Colonic mucosa (tissue), 4 donors: ENCODE measurements at regions not wholly inside any gene's neighbourhood (a gene's known extent, or its start where the extent isn't known, plus 50 kb on each side); places are given as distances from the start of the nearest gene placed in this dataset.

Experiments used
- DNase-seq: peaks from one replicate; pipeline ENCODE4 v3.0.0-alpha.2; 2020
- H3K27ac ChIP-seq: fragments of 200-600 bp; one replicate; pipeline ENCODE4 v1.8.0; 2021
- H3K27me3 ChIP-seq: fragments of 200-600 bp; one replicate; pipeline ENCODE4 v1.8.0; 2021
- H3K36me3 ChIP-seq: fragments of 200-600 bp; one replicate; pipeline ENCODE4 v1.8.0; 2021
- H3K4me1 ChIP-seq: fragments of 200-600 bp; one replicate; pipeline ENCODE4 v1.8.0; 2021; ENCODE audit warnings: mild to moderate bottlenecking
- H3K4me3 ChIP-seq: fragments of 200-600 bp; one replicate; pipeline ENCODE4 v1.8.0; 2021
- H3K9ac ChIP-seq, 2 donors: one replicate each; pipeline ENCODE4 v1.7.0; 2013; ENCODE audit warnings: control low read depth in 2 of 2, low read depth in 2 of 2, low read length in 2 of 2
- H3K9me3 ChIP-seq: fragments of 200-600 bp; one replicate; pipeline ENCODE4 v1.8.0; 2021
- intact Hi-C: fragments of 100-400 bp; cut with DNase I; formaldehyde crosslinking; loops from one replicate; pipeline ENCODE4 v1.14.1; 2022
- TF ChIP-seq, protein P1 (sequence below): fragments of 200-600 bp; IDR thresholded peaks from one replicate; pipeline ENCODE4 v1.8.0; 2022; ENCODE audit warnings: antibody characterized with exemption, mild to moderate bottlenecking
- donor health status: healthy.
- donor health status: DM: no; HTN: no; CAD: no.
- donor health status: DM: no; HTN: no; CAD: no.

DNA sequence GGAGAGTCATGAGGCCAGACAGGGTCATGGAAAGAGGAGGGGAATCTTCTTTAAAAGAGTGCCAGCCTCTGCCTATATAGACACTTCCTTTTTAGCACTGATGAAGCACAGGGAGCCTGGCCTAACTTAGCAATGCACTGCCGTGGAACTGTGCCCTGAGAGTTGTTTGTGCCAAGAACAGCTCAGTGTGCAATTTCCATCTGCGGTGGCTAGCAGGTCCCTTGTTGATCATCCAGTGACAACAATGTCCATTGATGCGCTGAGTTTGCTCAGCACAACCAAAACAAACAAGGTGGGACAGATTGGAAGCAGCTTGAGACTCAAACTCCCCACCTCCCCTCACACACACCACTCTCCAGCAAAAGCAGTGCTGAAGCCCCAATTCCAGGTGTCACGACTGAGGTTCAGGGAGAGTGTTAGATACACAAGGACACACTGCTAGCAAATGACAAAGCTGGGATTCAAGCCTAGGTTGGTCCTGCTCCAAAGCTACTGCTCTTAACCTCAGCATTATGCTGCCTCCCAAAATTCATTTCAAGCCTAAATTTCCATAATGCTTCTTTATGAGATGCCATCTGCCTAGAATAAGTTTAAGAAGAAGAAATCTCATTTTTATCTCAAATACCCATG, 316.6 kb upstream of the UBE2E2 start:
- Histone ChIP-seq H3K36me3 (no peaks in the 10 kb centered on the region), H3K9ac (no peak overlapping the region), H3K27me3 (no peaks in the 10 kb centered on the region), H3K4me1 (no peaks in the 10 kb centered on the region), H3K4me3 (no peak overlapping the region), H3K9me3 (no peaks in the 10 kb centered on the region), H3K27ac (no peak overlapping the region)
- DNase-seq, result no peak
- intact Hi-C loops, result loop anchor here (5.0 kb wide), 2 partner anchors 154 to 324 kb away; no protein-coding TSS in a partner anchor
- TF ChIP-seq, protein P1, sequence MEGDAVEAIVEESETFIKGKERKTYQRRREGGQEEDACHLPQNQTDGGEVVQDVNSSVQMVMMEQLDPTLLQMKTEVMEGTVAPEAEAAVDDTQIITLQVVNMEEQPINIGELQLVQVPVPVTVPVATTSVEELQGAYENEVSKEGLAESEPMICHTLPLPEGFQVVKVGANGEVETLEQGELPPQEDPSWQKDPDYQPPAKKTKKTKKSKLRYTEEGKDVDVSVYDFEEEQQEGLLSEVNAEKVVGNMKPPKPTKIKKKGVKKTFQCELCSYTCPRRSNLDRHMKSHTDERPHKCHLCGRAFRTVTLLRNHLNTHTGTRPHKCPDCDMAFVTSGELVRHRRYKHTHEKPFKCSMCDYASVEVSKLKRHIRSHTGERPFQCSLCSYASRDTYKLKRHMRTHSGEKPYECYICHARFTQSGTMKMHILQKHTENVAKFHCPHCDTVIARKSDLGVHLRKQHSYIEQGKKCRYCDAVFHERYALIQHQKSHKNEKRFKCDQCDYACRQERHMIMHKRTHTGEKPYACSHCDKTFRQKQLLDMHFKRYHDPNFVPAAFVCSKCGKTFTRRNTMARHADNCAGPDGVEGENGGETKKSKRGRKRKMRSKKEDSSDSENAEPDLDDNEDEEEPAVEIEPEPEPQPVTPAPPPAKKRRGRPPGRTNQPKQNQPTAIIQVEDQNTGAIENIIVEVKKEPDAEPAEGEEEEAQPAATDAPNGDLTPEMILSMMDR, result no peak

DNA sequence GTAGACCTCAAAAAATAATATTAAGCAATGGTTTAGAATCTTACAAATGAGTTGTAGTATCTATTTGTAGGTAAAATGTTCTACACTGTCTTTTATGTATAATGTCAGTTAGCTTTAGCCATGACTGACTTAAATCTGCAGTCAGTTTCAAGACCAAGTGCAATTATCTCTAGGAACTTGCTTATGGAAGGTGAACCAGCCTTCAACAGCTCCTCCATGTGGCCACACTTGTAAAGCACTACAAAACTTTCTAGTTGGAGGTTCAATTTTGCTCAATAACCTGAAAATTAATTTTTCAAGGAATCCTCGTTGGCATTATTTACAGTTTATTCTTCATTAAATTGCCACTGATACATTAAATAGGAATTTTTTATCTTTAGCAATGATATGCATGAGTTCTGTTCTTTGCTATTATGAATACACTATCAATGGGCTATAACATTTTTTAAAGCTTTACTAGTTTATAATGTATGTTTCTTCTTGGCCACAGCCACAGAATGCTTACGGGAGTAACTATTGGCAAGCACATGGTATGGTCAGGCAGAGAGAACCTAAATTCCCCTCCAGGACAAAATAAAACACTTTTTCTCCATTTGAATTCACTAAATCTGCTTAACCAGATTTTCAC, 315.3 kb upstream of the UBE2E2 start:
- H3K4me3 ChIP-seq, result no peak overlapping the region
- no peaks in the 10 kb centered on the region for H3K9me3 ChIP-seq
- TF ChIP-seq, protein P1, result peak; percentile 51
- intact Hi-C loops, result loop anchor here (5.0 kb wide), 2 partner anchors 155 to 325 kb away; no protein-coding TSS in a partner anchor
- peak; percentile 19 for DNase-seq
- H3K4me1 ChIP-seq, result no peaks in the 10 kb centered on the region
- H3K27ac ChIP-seq, result no peak overlapping the region
- no peaks in the 10 kb centered on the region for H3K36me3 ChIP-seq
- H3K9ac ChIP-seq, result no peak overlapping the region
- H3K27me3 ChIP-seq, result no peaks in the 10 kb centered on the region

DNA sequence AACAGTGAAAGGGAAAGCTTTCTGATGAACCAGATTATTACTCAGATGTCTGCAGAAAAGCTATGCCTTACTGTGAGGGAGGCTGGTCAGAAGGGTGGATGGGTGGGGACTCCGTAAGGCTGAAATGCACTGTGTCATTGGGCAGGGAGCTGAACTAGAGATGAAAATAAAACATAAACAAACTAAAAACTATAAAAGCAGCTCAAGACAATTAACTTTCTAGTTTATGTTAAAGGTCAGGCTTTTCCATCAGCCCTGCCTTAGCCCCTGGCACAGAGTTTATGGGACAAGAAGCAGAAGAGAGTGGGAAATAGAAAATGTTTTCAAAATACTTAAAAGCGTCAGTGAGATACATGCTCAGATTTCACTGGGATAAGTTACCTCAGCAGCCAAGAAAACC, 310.0 kb upstream of the UBE2E2 start:
- Histone ChIP-seq H3K27me3 (no peaks in the 10 kb centered on the region), H3K36me3 (no peaks in the 10 kb centered on the region), H3K4me3 (no peak overlapping the region), H3K9me3 (no peaks in the 10 kb centered on the region), H3K27ac (no peak overlapping the region), H3K9ac (no peak overlapping the region), H3K4me1 (no peaks in the 10 kb centered on the region)
- TF ChIP-seq, protein P1, result no peak
- intact Hi-C loops, result no loop called here
- DNase-seq, result no peak

DNA sequence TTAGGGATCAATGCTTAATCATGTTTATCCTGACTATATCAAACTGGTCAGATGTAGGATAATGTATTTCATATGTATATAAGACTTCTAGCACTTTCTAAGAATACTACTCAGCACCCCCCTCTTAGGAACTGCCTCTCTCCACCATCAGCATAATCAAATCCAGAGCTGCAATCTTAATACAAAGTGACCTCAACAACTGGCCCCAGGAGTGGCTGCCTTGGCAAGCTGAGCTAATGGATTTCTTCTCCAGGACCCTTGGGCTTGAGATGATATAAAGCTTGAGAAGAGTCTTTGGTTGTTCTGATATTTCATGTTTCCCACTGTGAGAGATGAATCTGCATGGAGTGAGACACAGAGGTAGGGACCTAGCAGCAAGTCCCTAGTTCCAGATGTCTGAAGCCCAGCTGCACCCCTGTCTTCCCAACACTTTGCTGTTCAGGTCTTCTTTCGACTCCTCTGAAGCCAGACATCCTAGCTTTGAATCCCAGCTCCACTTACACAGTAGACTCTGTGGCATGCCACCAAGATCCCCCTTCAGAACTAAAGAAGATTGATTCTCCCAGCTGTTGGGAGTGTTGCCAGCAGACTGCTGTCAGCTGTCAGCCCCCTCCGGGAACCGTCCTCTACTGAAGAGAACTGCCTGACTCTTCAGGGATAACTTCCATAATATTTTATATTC, 309.3 kb upstream of the UBE2E2 start:
- H3K36me3 ChIP-seq, result no peaks in the 10 kb centered on the region
- no peaks in the 10 kb centered on the region for H3K27me3 ChIP-seq
- TF ChIP-seq, protein P1, result no peak
- intact Hi-C loops, result no loop called here
- H3K27ac ChIP-seq, result no peak overlapping the region
- no peak overlapping the region for H3K4me3 ChIP-seq
- H3K4me1 ChIP-seq, result no peaks in the 10 kb centered on the region
- DNase-seq, result no peak
- H3K9me3 ChIP-seq, result no peaks in the 10 kb centered on the region
- H3K9ac ChIP-seq, result no peak overlapping the region

DNA sequence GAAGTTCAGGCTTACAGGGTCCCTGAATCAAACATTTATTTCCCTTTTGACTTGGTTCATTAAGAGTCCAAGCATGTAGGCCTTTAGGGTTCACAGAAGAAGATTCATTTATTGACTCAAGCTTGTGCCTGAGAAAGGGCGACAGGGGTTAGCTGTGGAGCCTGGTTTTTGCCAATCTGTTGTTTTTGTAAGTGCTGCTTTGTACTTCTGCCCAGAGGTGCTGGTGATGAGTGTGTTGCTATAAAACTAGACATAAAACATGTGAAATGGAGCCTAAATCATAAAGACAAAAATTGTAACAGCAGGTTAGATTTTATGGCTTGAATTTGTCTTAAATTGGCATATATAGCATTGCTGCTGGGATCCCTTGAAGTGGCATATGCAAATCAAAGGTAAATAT, 308.3 kb upstream of the UBE2E2 start:
- Histone ChIP-seq H3K4me3 (no peak overlapping the region), H3K4me1 (no peaks in the 10 kb centered on the region), H3K27ac (no peak overlapping the region), H3K9ac (no peak overlapping the region), H3K27me3 (no peaks in the 10 kb centered on the region), H3K36me3 (no peaks in the 10 kb centered on the region), H3K9me3 (no peaks in the 10 kb centered on the region)
- intact Hi-C loops, result no loop called here
- TF ChIP-seq, protein P1, result no peak
- no peak for DNase-seq
